ENCODE measurements at regions not wholly inside any gene's neighbourhood (a gene's known extent, or its start where the extent isn't known, plus 50 kb on each side); places are given as distances from the start of the nearest gene placed in this dataset.
A peak's percentile ranks its signal among the peaks of the same experiment; 100 is the strongest.
"Not testable (repeated sequence)": the region's sequence is repeated elsewhere in the genome, so short reads cannot be mapped to it uniquely, and the experiment has no call there.

- DNase-seq (ENCODE audit: low spot score) = no peak
These were observed 81.0 kb upstream of the ETV3 start for GRCh38 chr1:157219182-157219581.

DNA sequence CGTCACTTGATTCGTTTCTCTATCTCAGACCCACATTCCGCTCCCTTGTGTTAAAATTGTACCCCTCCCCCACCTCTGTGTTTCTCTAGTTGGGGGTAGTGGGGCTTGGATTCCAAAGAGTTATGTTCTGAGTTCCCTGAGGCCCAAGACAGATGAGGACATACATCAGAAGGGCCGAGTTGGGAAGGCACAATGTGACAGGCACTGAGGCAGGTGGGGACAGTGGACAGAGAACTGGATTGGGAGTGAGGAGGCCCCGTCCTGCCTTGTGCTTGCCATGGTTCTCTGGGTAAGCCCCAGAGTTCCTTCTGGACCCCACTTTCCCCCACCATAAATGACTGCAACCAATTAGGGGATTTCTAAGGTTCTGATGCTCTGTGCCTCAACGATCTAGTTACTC, 80.5 kb upstream of the ETV3 start:
- no peak for DNase-seq (ENCODE audit: low spot score)

DNA sequence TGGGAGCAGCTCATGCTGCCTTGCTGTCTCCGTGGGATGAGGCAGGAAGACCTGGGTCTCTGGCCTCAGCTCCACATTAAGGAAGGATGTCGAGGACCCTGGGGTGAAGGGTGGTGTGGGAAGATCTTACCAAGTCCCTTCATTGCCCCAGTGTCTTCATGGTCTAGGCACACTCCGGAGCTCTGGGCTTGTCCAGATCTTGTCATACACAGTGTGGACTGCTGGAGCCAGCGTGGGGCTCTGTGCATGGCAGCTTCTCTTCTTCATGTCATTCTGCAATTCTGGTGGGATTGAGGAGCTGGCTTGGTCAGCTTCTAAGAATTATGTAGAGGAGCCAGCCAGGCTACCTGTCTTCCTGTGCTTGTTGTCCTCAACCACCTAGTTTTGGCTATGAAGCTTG, 79.3 kb upstream of the ETV3 start:
- no peak for DNase-seq (ENCODE audit: low spot score)

- no peak for DNase-seq (ENCODE audit: low spot score)
These were observed 75.6 kb upstream of the ETV3 start for GRCh38 chr1:157213836-157214235.

DNA sequence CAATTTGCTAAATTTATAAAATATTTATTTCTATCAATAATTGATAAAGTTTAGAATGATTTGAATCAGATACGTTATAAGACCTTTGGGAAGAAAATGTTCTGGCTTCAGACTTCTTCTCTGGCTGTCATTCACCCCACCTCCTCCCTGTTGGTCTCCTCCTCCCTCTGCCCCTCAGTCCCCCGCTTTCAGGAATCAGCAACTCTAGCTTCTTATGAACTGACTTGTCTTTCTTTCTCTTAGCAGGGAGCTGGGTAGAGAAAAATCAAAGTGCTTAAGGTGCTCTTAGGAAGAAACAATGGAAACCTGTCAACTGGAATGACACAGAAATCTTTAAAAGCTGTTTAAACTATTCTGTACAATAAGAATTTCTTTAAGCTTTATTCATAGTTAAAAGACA, 71.3 kb upstream of the ETV3 start:
- DNase-seq (ENCODE audit: low spot score) = no peak

DNA sequence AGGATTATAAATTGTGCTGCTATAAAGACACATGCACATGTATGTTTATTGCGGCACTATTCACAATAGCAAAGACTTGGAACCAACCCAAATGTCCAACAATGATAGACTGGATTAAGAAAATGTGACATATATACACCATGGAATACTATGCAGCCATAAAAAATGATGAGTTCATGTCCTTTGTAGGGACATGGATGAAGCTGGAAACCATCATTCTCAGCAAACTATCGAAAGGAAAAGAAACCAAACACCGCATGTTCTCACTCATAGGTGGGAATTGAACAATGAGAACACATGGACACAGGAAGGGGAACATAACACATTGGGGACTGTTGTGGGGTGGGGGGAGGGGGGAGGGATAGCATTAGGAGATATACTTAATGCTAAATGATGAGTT, 67.8 kb upstream of the ETV3 start:
- not testable (repeated sequence) for DNase-seq (ENCODE audit: low spot score)

GRCh38 chr1:157203166-157203565, 65.0 kb upstream of the ETV3 start:
- no peak for DNase-seq (ENCODE audit: low spot score)

GRCh38 chr1:157202331-157202730, 64.1 kb upstream of the ETV3 start:
- DNase-seq (ENCODE audit: low spot score) = no peak

GRCh38 chr1:157201767-157202166, 63.6 kb upstream of the ETV3 start:
- no peak for DNase-seq (ENCODE audit: low spot score)

- no peak for DNase-seq (ENCODE audit: low spot score)
These were observed 62.3 kb upstream of the ETV3 start for GRCh38 chr1:157200451-157200850.

DNA sequence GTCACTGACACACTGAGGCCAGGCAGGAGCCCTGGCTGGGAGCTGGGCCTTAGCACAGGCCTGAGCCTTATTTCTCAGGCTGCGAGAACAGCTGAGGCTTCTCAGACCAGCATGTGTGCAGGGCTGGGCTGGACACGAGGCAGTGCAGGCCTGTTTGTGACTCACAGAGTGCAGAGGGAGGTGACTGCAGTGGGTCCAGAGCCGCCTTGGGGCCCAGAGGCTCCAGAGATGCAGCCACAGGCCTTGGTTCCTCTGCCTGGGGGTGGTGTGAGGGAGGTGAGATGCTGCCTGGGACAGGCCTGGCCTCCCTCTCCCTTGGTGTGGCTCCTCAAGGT, 61.2 kb upstream of the ETV3 start:
- DNase-seq (ENCODE audit: low spot score) = no peak

- DNase-seq (ENCODE audit: low spot score) = no peak
These were observed 60.6 kb upstream of the ETV3 start for GRCh38 chr1:157198619-157199420.

DNA sequence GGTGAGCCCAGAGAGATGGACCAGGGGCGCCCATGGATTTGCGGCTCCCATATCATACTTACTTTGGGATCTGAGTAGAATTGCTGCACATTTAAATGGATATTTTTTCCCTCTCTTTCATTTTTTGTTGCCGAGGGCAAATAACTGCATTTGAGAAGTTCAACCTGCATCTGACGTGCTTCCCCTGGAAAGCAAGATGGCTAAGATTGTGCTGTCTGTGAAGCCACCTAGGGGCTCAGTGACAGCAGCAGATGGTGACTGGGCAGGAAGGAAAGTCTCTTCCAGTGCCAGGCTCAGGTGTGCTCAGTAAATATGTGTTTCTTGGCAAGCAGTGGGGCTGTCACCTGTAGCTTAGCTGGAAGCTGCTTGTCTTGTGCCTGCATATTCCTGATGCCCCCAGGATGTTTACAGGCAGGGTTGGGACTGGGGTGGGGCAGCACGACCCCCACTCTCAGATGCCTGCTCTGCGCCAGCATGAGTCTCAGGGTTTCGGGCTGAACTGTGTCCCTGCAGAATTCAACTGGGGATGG, 59.8 kb upstream of the ETV3 start:
- DNase-seq (ENCODE audit: low spot score) = no peak

DNA sequence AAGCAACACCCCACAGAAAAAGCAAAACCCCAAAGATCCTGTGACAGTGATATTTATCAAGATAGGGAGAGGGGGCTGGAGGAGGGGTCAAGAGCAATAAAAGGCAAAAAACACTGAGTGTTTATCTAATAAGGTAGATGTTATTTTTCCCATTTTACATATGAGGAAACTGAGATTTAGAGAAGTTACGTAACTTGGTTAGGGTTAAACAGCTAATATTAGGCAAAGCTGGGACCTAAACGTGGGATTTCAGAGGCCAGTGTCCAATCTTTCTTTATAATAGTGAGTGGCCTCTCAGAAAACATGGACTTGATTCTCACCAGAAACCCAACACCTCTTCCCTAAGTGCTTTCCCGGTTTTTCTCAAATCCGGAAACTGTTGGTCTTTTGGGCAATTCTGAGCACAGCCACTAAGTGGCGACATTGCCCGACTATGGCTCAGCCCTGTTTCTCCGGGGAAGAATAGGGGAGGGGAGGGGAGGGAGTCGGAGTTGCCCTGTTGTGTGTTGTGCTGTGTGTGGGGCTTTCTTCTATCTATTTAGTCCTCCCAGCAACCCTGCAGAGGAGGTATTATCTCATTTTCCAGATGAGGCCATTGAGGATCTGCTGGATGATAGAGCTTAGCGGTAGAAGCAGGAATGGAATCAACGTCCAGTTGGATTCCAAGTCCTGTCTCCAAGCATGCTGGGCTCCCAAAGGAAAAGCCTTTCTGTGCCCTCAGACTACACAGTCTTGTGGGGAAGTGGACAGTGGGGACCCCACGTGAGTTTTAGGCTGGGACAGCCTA, 58.7 kb upstream of the ETV3 start:
- DNase-seq (ENCODE audit: low spot score) = not testable (repeated sequence)

GRCh38 chr1:157196245-157196543, 58.0 kb upstream of the ETV3 start:
- no peak for DNase-seq (ENCODE audit: low spot score)

- DNase-seq (ENCODE audit: low spot score) = no peak
These were observed 57.5 kb upstream of the ETV3 start for GRCh38 chr1:157195521-157196244.

DNA sequence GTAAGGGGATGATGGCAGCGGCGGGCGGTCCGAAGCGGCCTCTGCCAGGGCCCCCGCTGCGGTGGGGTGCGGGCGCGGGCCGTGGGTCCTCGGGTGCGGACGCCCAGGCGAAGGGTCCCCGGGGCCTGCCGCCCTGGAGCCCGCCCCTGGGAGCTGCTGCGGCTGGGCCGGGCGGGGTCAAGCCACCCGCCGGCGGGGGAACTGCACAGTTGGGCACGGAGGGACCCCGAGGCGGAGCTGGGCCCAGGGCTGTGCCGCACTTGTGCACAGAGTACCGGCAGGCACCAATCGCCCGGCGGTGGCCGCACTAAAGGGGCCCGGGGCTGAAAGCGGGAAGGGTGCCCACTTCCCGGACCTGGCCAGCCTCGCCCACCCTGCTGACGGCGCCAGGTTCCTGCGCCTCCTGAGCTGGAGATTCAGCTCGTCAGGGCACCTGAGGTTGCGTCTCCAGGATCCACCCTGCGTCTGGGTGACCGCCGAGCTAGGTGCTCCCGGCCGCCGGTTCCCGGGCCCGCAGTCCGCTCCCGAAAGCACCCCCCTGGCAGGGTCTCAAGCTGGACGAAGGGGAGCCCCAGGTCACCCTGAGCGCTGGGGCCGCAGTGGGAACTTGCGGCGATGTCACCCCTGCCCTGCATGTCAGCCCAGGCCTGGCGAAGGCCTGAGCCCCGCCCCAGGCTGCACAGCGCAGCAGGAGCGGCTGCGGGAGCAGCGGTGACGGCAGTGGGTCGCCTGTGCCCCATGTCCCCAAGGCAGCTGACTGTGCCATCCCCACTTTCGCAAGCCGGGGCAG, 56.7 kb upstream of the ETV3 start:
- DNase-seq (ENCODE audit: low spot score) = no peak

DNA sequence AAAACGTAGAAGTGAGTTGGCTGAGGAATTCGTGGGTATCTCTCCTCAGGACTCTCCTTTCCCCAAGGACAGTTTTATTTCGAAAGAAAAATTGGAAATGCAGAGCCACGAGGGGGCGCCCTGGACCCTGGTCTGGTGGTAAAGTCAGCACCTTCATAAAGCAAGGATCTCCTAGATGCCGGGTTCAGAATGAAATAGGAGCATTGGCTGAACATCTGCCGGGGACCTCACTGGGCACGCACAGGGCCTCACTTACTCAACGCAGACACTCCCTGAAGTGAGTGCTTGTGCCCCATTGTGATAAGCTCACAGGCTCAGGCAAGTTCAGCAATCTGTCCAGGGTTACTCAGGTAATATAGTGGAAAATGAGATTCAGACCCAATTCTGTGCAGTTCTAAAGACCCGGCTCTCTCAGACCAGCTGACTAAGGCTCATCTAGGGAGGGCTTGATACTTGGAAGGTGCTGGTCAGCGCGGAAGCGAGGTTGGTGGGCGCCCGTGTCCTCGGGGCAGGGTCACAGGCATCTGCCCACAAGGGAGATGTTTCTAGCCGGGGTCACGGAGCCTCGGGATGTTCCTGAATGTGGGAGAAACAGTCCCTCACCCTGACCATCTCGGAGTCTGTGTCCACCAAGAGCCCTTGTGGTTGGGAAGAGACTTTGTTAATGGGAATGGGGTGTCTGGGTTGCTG, 55.7 kb upstream of the ETV3 start:
- peak; percentile 27 for DNase-seq (ENCODE audit: low spot score)

GRCh38 chr1:157193219-157193618, 55.0 kb upstream of the ETV3 start:
- DNase-seq (ENCODE audit: low spot score) = no peak

DNA sequence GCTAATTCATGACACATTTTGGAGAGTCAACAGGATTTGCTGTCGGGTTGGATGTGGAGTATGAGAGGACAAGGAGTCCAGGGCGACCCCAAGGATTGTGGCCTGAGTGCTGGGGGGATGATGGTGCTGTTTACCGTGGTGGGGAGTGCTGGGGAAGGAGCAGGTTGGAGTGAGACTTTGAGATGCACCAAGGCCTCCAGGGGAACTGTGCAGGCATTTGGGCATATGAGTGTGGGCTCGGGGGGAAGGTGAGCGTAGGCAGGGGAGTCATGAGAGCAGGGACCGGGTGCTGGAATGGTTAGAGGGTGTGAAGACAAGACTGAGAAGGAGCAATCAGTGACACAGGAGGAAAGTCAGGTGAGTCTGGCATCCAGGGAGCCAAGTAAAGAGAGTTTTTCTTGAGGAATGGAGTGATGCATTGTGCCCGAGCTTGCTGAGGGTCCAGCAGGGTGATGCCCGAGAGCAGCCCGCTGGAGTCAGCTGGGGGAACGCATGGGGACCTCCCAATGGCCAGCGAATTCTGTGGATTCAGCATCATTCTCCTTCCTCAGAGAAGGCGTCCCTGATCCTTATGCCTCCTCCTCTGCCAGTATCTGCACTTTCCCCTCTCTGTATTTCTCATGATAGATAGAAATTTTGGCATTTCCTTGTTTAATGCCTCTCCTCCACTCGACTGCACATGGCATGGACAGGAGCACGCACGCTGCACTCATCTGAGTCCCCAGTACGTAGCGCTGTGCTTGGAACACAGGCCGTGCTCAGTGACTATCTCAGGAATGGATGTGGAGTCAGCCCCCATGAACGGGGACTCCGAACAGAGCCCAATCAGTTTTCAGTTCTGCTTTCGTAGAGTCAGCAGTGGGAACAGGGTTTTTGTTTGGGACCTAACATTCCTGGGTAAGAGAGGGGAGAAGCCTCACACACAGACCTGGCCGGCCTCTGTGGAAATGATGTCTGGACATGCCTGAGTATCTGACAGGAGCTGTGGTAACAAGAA, 52.1 kb upstream of the ETV3 start:
- DNase-seq (ENCODE audit: low spot score) = no peak

Measured in CD4-positive, alpha-beta T cell treated with Interleukin-15 for 4 hours (primary cell).